Esophagus (tissue), 2 donors: ENCODE measurements at regions not wholly inside any gene's neighbourhood (a gene's known extent, or its start where the extent isn't known, plus 50 kb on each side); places are given as distances from the start of the nearest gene placed in this dataset.

Experiments
- H3K27ac ChIP-seq, 2 donors: one replicate each; pipeline ENCODE4 v1.5.1; 2013; ENCODE audit warnings: low read depth in 2 of 2, mild to moderate bottlenecking in 2 of 2, inconsistent platforms in 1 of 2, low read length in 1 of 2, moderate library complexity in 1 of 2
- H3K27me3 ChIP-seq, 2 donors: one replicate each; pipeline ENCODE4 v1.6.1; 2013; ENCODE audit warnings: low read length in 2 of 2, control low read depth in 1 of 2, mild to moderate bottlenecking in 1 of 2; ENCODE audit not compliant: insufficient read depth in 2 of 2, control insufficient read depth in 1 of 2
- H3K36me3 ChIP-seq, 2 donors: one replicate each; pipeline ENCODE4 v1.6.1; 2013; ENCODE audit warnings: low read length in 1 of 2; ENCODE audit not compliant: control insufficient read depth in 2 of 2, insufficient read depth in 2 of 2
- H3K4me1 ChIP-seq, 2 donors: one replicate each; pipeline ENCODE4 v1.6.1; 2013; ENCODE audit warnings: low read length in 1 of 2; ENCODE audit not compliant: control insufficient read depth in 2 of 2, insufficient read depth in 2 of 2
- H3K4me3 ChIP-seq, 2 donors: one replicate each; pipeline ENCODE4 v1.5.1; 2013; ENCODE audit warnings: low read length in 2 of 2, mild to moderate bottlenecking in 2 of 2, low read depth in 1 of 2, moderate library complexity in 1 of 2
- H3K9me3 ChIP-seq, 2 donors: one replicate each; pipeline ENCODE4 v1.6.1; 2013; ENCODE audit warnings: mild to moderate bottlenecking in 2 of 2, low read depth in 1 of 2, low read length in 1 of 2, moderate library complexity in 1 of 2; ENCODE audit not compliant: control insufficient read depth in 2 of 2, insufficient read depth in 1 of 2
- WGBS, 2 donors: extraction: QIAGEN DNeasy Blood & Tissue Kit; methylation state at CpG; one replicate each; pipeline ENCODE4 v1.1.7; 2013; 5-methylcytosine and 5-hydroxymethylcytosine counted together
- donor health status: healthy with polysubstance abuse.
- donor health status: Bipolar disorder and iron deficiency.

GRCh38 chr14:34212172-34212929 lies 249.7 kb downstream of the SPTSSA start:
- WGBS, 2 donors = 78 to 84% methylated on average over 7 of the region's 7 CpGs
- no peaks in the 10 kb centered on the region for H3K36me3 ChIP-seq
- peaks cover 0 to 3% of the 10 kb centered on the region in 2 donors for H3K9me3 ChIP-seq
- H3K27me3 ChIP-seq = no peaks in the 10 kb centered on the region
- no peak overlapping the region for H3K4me3 ChIP-seq
- H3K27ac ChIP-seq = no peak overlapping the region
- H3K4me1 ChIP-seq = no peaks in the 10 kb centered on the region

GRCh38 chr14:34211732-34212131 lies 250.3 kb downstream of the SPTSSA start:
- Histone ChIP-seq H3K27me3 (no peaks in the 10 kb centered on the region), H3K4me3 (no peak overlapping the region), H3K36me3 (no peaks in the 10 kb centered on the region), H3K4me1 (no peaks in the 10 kb centered on the region), H3K27ac (no peak overlapping the region), H3K9me3 (peaks cover 0 to 3% of the 10 kb centered on the region in 2 donors)
- WGBS, 2 donors = 68 to 73% methylated on average over 3 of the region's 3 CpGs

GRCh38 chr14:34208532-34208931 lies 253.5 kb downstream of the SPTSSA start:
- H3K4me3 ChIP-seq = no peak overlapping the region

GRCh38 chr14:34205799-34206198 lies 254.9 kb upstream of the EGLN3 start:
- Histone ChIP-seq H3K4me3 (no peak overlapping the region), H3K27me3 (no peaks in the 10 kb centered on the region), H3K4me1 (no peaks in the 10 kb centered on the region), H3K36me3 (no peaks in the 10 kb centered on the region), H3K27ac (no peak overlapping the region), H3K9me3 (peaks cover 0 to 3% of the 10 kb centered on the region in 2 donors)
- 100% methylated on average over 1 of the region's 1 CpG for WGBS, 2 donors

More at GRCh38 chr14:34208532-34208931, 253.5 kb downstream of the SPTSSA start:
- H3K27ac ChIP-seq = no peak overlapping the region
- peaks cover 0 to 3% of the 10 kb centered on the region in 2 donors for H3K9me3 ChIP-seq
- H3K27me3 ChIP-seq = no peaks in the 10 kb centered on the region
- H3K4me1 ChIP-seq = no peaks in the 10 kb centered on the region
- WGBS, 2 donors = 60 to 75% methylated on average over 3 of the region's 3 CpGs
- H3K36me3 ChIP-seq = no peaks in the 10 kb centered on the region

GRCh38 chr14:34204774-34205173 lies 253.9 kb upstream of the EGLN3 start:
- Histone ChIP-seq H3K27me3 (no peaks in the 10 kb centered on the region), H3K4me1 (no peaks in the 10 kb centered on the region), H3K27ac (no peak overlapping the region), H3K36me3 (no peaks in the 10 kb centered on the region), H3K9me3 (peaks cover 0 to 3% of the 10 kb centered on the region in 2 donors), H3K4me3 (no peak overlapping the region)
- WGBS, 2 donors = 92 to 98% methylated on average over 4 of the region's 4 CpGs

GRCh38 chr14:34203251-34203722 lies 252.4 kb upstream of the EGLN3 start:
- WGBS, 2 donors = 29 to 31% methylated on average over 4 of the region's 4 CpGs
- H3K36me3 ChIP-seq = no peaks in the 10 kb centered on the region
- no peaks in the 10 kb centered on the region for H3K9me3 ChIP-seq
- H3K4me3 ChIP-seq = no peak overlapping the region
- H3K27ac ChIP-seq = no peak overlapping the region
- no peaks in the 10 kb centered on the region for H3K4me1 ChIP-seq
- H3K27me3 ChIP-seq = no peaks in the 10 kb centered on the region

GRCh38 chr14:34201909-34202637 lies 251.2 kb upstream of the EGLN3 start:
- Histone ChIP-seq H3K27me3 (no peaks in the 10 kb centered on the region), H3K27ac (no peak overlapping the region), H3K4me1 (no peaks in the 10 kb centered on the region), H3K4me3 (no peak overlapping the region), H3K9me3 (no peaks in the 10 kb centered on the region), H3K36me3 (no peaks in the 10 kb centered on the region)
- 45 to 64% methylated on average over 3 of the region's 3 CpGs for WGBS, 2 donors

- Histone ChIP-seq H3K4me3 (no peak overlapping the region), H3K4me1 (no peaks in the 10 kb centered on the region), H3K27me3 (no peaks in the 10 kb centered on the region), H3K27ac (no peak overlapping the region), H3K36me3 (no peaks in the 10 kb centered on the region), H3K9me3 (no peaks in the 10 kb centered on the region)
- 55 to 69% methylated on average over 4 of the region's 4 CpGs for WGBS, 2 donors
Measured at GRCh38 chr14:34199585-34199984, 248.7 kb upstream of the EGLN3 start.

- 92 to 93% methylated on average over 4 of the region's 4 CpGs for WGBS, 2 donors
- Histone ChIP-seq H3K36me3 (no peaks in the 10 kb centered on the region), H3K27me3 (no peaks in the 10 kb centered on the region), H3K27ac (no peak overlapping the region), H3K4me1 (no peaks in the 10 kb centered on the region), H3K4me3 (no peak overlapping the region), H3K9me3 (no peaks in the 10 kb centered on the region)
Measured at GRCh38 chr14:34198096-34198495, 247.2 kb upstream of the EGLN3 start.
